ENCODE measurements at regions not wholly inside any gene's neighbourhood (a gene's known extent, or its start where the extent isn't known, plus 50 kb on each side); places are given as distances from the start of the nearest gene placed in this dataset.

DNA sequence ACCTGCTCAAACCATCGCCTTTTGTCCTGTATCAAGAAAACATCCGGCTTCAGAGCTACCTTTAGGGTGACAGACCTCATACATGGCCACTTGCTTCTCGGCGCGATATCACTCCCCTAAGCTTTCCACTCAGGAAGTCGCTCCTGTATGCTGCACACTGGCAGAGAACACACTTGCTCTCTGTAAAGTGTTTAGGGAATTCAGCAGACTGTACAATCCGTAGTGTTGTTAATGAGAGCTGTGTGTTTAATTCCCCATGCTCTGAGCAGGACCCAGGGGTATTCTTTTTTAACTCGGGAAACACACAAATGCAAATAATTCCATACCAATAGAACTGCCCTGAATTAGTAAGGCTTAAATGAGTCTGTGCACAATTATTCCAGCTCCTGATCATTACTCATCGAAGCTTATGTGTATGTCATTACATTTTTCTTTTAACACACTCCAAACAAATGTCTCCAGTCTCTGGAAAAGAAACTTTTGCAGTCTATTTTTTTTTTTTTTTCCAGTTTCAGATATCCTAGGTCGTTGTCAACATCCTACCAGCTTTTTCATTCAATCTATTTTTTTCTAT, 338.7 kb upstream of the ARID1B start:
- Histone ChIP-seq H3K27me3 (ENCODE audit: insufficient read depth, poor library complexity, severe bottlenecking) (no peaks in the 10 kb centered on the region), H3K27ac (replicated peaks) (no peak overlapping the region), H3K4me3 (replicated peaks; ENCODE audit: insufficient read depth, low read length) (no peak overlapping the region)
- TF ChIP-seq GABPA (IDR thresholded peaks at IDR 0.05; ENCODE audit: low read depth) = no peak
- no peak for TF ChIP-seq SPI1 (IDR thresholded peaks at IDR 0.05; ENCODE audit: borderline replicate concordance, low read depth)
- TF ChIP-seq POLR2AphosphoS5 (IDR thresholded peaks at IDR 0.05; ENCODE audit: low read depth) = no peak
- TF ChIP-seq, protein P1, sequence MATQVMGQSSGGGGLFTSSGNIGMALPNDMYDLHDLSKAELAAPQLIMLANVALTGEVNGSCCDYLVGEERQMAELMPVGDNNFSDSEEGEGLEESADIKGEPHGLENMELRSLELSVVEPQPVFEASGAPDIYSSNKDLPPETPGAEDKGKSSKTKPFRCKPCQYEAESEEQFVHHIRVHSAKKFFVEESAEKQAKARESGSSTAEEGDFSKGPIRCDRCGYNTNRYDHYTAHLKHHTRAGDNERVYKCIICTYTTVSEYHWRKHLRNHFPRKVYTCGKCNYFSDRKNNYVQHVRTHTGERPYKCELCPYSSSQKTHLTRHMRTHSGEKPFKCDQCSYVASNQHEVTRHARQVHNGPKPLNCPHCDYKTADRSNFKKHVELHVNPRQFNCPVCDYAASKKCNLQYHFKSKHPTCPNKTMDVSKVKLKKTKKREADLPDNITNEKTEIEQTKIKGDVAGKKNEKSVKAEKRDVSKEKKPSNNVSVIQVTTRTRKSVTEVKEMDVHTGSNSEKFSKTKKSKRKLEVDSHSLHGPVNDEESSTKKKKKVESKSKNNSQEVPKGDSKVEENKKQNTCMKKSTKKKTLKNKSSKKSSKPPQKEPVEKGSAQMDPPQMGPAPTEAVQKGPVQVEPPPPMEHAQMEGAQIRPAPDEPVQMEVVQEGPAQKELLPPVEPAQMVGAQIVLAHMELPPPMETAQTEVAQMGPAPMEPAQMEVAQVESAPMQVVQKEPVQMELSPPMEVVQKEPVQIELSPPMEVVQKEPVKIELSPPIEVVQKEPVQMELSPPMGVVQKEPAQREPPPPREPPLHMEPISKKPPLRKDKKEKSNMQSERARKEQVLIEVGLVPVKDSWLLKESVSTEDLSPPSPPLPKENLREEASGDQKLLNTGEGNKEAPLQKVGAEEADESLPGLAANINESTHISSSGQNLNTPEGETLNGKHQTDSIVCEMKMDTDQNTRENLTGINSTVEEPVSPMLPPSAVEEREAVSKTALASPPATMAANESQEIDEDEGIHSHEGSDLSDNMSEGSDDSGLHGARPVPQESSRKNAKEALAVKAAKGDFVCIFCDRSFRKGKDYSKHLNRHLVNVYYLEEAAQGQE (IDR thresholded peaks at IDR 0.05; ENCODE audit: insufficient replicate concordance, low read depth) = no peak
- TF ChIP-seq, protein P2, sequence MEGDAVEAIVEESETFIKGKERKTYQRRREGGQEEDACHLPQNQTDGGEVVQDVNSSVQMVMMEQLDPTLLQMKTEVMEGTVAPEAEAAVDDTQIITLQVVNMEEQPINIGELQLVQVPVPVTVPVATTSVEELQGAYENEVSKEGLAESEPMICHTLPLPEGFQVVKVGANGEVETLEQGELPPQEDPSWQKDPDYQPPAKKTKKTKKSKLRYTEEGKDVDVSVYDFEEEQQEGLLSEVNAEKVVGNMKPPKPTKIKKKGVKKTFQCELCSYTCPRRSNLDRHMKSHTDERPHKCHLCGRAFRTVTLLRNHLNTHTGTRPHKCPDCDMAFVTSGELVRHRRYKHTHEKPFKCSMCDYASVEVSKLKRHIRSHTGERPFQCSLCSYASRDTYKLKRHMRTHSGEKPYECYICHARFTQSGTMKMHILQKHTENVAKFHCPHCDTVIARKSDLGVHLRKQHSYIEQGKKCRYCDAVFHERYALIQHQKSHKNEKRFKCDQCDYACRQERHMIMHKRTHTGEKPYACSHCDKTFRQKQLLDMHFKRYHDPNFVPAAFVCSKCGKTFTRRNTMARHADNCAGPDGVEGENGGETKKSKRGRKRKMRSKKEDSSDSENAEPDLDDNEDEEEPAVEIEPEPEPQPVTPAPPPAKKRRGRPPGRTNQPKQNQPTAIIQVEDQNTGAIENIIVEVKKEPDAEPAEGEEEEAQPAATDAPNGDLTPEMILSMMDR (IDR thresholded peaks at IDR 0.05; ENCODE audit: insufficient read depth, low read length) = no peak
- no peak for DNase-seq (ENCODE audit: low read depth in 1 of 2, low spot score in 1 of 2)

DNA sequence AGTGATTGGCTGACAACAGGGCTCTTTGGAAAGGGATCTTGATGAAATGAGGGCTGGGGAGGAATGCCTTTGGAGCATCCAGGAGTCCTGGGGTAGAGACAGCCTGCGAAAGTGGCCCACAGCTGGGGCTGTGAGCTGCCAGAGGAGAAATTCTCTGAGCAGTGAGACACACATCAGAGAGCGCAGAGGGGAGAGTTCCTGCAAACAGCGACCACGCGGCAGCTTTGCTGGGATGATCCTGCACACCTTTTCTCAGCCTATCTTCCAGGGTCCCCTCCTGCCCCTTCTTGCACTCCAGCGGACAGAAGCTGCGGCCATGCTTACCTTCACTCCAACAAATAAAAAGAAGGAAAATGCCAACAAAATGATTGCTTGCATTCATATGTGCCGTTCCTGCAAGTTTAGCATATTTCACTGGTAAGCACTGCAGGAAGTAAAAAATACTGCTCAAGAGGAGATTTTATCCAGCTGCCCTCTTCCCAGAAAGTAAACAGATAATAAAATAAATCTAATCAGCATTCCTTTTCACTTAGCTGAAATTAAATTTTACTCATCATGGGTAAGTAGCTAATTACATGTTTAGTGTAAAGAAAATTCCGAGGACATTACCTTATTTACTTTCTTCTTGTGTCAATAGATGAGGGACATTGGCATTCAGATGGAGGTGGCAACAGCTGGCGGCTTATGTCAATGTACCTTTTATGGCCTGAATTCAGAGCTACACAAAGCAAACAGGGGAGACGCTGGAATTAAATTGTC, 339.9 kb upstream of the ARID1B start:
- Histone ChIP-seq H3K27ac (replicated peaks) (no peak overlapping the region), H3K4me3 (replicated peaks; ENCODE audit: insufficient read depth, low read length) (no peak overlapping the region), H3K27me3 (ENCODE audit: insufficient read depth, poor library complexity, severe bottlenecking) (no peaks in the 10 kb centered on the region)
- TF ChIP-seq SPI1 (IDR thresholded peaks at IDR 0.05; ENCODE audit: borderline replicate concordance, low read depth) = no peak
- no peak for TF ChIP-seq GABPA (IDR thresholded peaks at IDR 0.05; ENCODE audit: low read depth)
- TF ChIP-seq, protein P1 (IDR thresholded peaks at IDR 0.05; ENCODE audit: insufficient replicate concordance, low read depth) = no peak
- TF ChIP-seq, protein P2 (IDR thresholded peaks at IDR 0.05; ENCODE audit: insufficient read depth, low read length) = no peak
- TF ChIP-seq POLR2AphosphoS5 (IDR thresholded peaks at IDR 0.05; ENCODE audit: low read depth) = no peak
- DNase-seq (ENCODE audit: low read depth in 1 of 2, low spot score in 1 of 2) = no peak

DNA sequence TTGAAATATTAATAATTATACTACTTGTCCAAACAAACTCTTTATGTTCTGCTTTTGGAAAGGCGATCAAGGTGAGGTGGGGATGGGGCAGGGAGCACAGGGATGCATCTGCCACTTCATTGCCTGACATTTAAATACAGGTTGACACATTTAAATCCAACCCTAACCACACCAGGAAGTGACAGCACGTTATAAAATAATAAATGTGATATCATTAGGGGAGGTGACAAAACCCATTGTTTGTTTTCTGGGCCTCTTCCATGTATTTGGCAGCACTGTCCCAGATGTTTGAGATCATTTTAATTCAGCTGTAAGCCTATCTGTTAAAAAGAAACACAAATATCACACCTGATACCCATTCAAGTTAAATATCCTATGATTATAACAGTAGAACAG, 342.4 kb upstream of the ARID1B start:
- H3K4me3 ChIP-seq (replicated peaks; ENCODE audit: insufficient read depth, low read length) = no peak overlapping the region
- TF ChIP-seq, protein P1 (IDR thresholded peaks at IDR 0.05; ENCODE audit: insufficient replicate concordance, low read depth) = no peak
- no peak for TF ChIP-seq POLR2AphosphoS5 (IDR thresholded peaks at IDR 0.05; ENCODE audit: low read depth)
- TF ChIP-seq GABPA (IDR thresholded peaks at IDR 0.05; ENCODE audit: low read depth) = no peak
- no peak for TF ChIP-seq SPI1 (IDR thresholded peaks at IDR 0.05; ENCODE audit: borderline replicate concordance, low read depth)
- TF ChIP-seq, protein P2 (IDR thresholded peaks at IDR 0.05; ENCODE audit: insufficient read depth, low read length) = no peak
- H3K27me3 ChIP-seq (ENCODE audit: insufficient read depth, poor library complexity, severe bottlenecking) = no peaks in the 10 kb centered on the region
- DNase-seq (ENCODE audit: low read depth in 1 of 2, low spot score in 1 of 2) = no peak
- H3K27ac ChIP-seq (replicated peaks) = no peak overlapping the region
